Glutamatergic neuron (in vitro differentiated cells): ENCODE measurements at regions not wholly inside any gene's neighbourhood (a gene's known extent, or its start where the extent isn't known, plus 50 kb on each side); places are given as distances from the start of the nearest gene placed in this dataset.

ENCODE experiments used
- DNase-seq: peaks from one replicate; pipeline ENCODE4 v3.0.0; 2022
- H3K27ac Mint-ChIP-seq: one replicate; pipeline ENCODE4 v1.8.0; 2020; ENCODE audit warnings: mild to moderate bottlenecking, mixed read lengths, inconsistent platforms; ENCODE audit not compliant: unreplicated experiment
- H3K27me3 Mint-ChIP-seq: one replicate; pipeline ENCODE4 v1.8.0; 2020; ENCODE audit warnings: mild to moderate bottlenecking, moderate library complexity, mixed read lengths, inconsistent platforms; ENCODE audit not compliant: unreplicated experiment
- H3K36me3 Mint-ChIP-seq: one replicate; pipeline ENCODE4 v1.8.0; 2020; ENCODE audit warnings: mild to moderate bottlenecking, mixed read lengths, inconsistent platforms; ENCODE audit not compliant: unreplicated experiment
- H3K4me1 Mint-ChIP-seq: one replicate; pipeline ENCODE4 v1.8.0; 2020; ENCODE audit warnings: mild to moderate bottlenecking, low read depth, mixed read lengths, inconsistent platforms; ENCODE audit not compliant: unreplicated experiment
- H3K4me3 Mint-ChIP-seq: one replicate; pipeline ENCODE4 v1.8.0; 2020; ENCODE audit warnings: mild to moderate bottlenecking, mixed read lengths, inconsistent platforms; ENCODE audit not compliant: unreplicated experiment
- H3K9me3 Mint-ChIP-seq: one replicate; pipeline ENCODE4 v1.8.0; 2020; ENCODE audit warnings: mild to moderate bottlenecking, moderate library complexity, mixed read lengths, inconsistent platforms; ENCODE audit not compliant: unreplicated experiment
- TF ChIP-seq, protein P1 (sequence below): fragments of 200-600 bp; sonication (generic); IDR thresholded peaks from one replicate; pipeline ENCODE4 v1.5.0; 2021; ENCODE audit not compliant: partially characterized antibody, unreplicated experiment

DNA sequence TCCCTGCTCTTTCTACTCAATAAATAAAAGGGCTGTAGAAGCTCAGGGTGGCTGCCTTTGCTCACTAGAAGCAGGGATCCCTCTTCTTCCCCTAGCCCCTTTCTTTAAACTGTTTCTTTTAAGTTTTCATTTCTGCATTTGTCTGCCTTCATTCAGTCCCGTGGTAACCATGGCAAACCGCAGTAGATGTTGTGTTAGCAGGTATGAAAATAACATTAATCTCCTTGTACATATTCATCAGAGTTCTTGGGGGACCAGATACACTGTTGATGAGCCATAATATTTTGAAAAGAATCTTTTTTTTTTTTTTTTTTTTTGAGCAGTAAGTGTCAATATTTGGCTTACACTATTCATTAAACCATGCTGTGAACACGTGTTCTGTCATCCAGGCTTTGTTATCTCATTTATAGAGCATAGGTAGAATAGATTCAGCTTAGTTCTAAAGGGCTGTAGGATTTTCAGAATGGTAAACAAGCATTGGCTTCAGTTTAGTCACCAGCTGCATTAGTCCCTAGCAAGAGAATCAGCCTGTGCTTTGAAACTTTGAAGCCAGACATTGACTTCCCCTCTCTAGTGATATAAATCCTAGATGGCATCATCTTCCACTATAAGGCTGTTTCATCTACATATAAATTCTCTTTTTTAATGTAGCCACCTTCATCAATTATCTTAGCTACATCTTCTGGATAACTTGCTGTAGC is 59.4 kb upstream of the SPRY2 start:
- DNase-seq: no peak
- no peak overlapping the region for H3K27ac Mint-ChIP-seq
- H3K4me1 Mint-ChIP-seq: no peaks in the 10 kb centered on the region
- no peak overlapping the region for H3K4me3 Mint-ChIP-seq
- TF ChIP-seq, protein P1, sequence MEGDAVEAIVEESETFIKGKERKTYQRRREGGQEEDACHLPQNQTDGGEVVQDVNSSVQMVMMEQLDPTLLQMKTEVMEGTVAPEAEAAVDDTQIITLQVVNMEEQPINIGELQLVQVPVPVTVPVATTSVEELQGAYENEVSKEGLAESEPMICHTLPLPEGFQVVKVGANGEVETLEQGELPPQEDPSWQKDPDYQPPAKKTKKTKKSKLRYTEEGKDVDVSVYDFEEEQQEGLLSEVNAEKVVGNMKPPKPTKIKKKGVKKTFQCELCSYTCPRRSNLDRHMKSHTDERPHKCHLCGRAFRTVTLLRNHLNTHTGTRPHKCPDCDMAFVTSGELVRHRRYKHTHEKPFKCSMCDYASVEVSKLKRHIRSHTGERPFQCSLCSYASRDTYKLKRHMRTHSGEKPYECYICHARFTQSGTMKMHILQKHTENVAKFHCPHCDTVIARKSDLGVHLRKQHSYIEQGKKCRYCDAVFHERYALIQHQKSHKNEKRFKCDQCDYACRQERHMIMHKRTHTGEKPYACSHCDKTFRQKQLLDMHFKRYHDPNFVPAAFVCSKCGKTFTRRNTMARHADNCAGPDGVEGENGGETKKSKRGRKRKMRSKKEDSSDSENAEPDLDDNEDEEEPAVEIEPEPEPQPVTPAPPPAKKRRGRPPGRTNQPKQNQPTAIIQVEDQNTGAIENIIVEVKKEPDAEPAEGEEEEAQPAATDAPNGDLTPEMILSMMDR: no peak
- peaks cover 2% of the 10 kb centered on the region for H3K27me3 Mint-ChIP-seq
- peaks cover 2% of the 10 kb centered on the region for H3K9me3 Mint-ChIP-seq
- H3K36me3 Mint-ChIP-seq: peaks cover 4% of the 10 kb centered on the region

DNA sequence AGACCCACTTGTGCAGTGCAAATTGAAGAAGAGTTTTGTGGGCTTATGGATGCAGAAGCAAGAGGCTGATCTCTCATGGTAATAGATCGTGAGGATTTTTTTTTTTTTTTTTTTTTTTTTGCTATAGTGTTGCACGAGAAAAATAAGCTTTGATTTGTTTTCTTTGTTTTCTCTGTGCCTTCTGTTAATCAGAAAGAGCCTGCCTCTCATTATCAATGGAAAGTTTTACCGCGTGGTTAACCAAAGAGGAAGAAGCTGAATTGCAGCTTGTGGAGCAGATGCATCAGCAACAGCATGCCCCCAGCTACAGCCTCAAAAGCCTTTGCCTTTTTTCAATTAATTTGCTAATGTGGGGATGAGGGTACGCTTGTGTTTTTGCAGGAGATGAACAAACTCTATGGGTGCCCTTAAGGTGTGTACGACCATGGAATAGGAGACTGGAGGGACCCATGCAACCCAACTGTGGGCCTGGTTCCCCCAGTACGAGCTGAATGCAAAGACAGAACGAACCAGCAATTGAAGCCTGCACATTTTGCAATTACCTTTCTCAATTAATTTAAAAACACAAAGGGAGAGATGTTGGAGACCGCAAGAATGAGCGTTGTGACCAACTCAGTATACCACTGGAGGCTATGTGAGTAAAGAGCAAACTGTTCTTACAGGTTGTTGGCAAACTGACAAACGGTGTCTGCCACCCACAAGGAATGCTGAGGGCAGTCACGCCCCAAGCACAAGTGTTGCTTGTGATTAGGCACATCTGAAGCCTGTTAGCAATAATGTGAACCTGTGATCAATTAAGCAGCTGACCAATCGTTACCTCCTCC is 58.6 kb upstream of the SPRY2 start:
- Mint-ChIP-seq H3K4me3 (no peak overlapping the region), H3K9me3 (peaks cover 2% of the 10 kb centered on the region), H3K27ac (no peak overlapping the region), H3K4me1 (no peaks in the 10 kb centered on the region), H3K36me3 (peaks cover 1% of the 10 kb centered on the region), H3K27me3 (peaks cover 2% of the 10 kb centered on the region)
- no peak for DNase-seq
- TF ChIP-seq, protein P1: no peak
